Gastroesophageal sphincter (tissue), 3 donors: ENCODE measurements at regions not wholly inside any gene's neighbourhood (a gene's known extent, or its start where the extent isn't known, plus 50 kb on each side); places are given as distances from the start of the nearest gene placed in this dataset.

Source experiments
- CTCF ChIP-seq, 4 experiments: fragments of 200-600 bp in 2 of 4; fragments of 450-650 bp in 2 of 4; sonication (generic) in 1 of 4; IDR thresholded peaks; one replicate each; pipeline ENCODE4 v1.5.1; 2017 to 2019; ENCODE audit warnings: antibody characterized with exemption in 4 of 4, mild to moderate bottlenecking in 2 of 4, moderate library complexity in 2 of 4
- EP300 ChIP-seq: sonication (generic); formaldehyde crosslinking; IDR thresholded peaks from one replicate; pipeline ENCODE4 v1.6.1; 2017; ENCODE audit warnings: antibody characterized with exemption, mild to moderate bottlenecking
- POLR2A ChIP-seq, 2 donors: fragments of 450-650 bp; IDR thresholded peaks; one replicate each; pipeline ENCODE4 v1.6.1; 2017; ENCODE audit warnings: antibody characterized with exemption in 2 of 2, mild to moderate bottlenecking in 2 of 2, moderate library complexity in 1 of 2
- POLR2AphosphoS5 ChIP-seq: sonication (generic); formaldehyde crosslinking; IDR thresholded peaks from one replicate; pipeline ENCODE4 v1.6.1; 2017; ENCODE audit warnings: antibody characterized with exemption

GRCh38 chr2:226088366-226088674, 688.8 kb downstream of the NYAP2 start:
- TF ChIP-seq EP300 (no peak), CTCF (IDR thresholded peaks at IDR 0.05) (no peak), POLR2A (IDR thresholded peaks at IDR 0.05) (no peak), POLR2AphosphoS5 (no peak)
